Ishikawa (cell line): ENCODE measurements at regions not wholly inside any gene's neighbourhood (a gene's known extent, or its start where the extent isn't known, plus 50 kb on each side); places are given as distances from the start of the nearest gene placed in this dataset.

Experiments used
- EGR1 ChIP-seq: IDR thresholded peaks from 2 replicates; pipeline ENCODE4 v1.6.1; 2012
- EP300 ChIP-seq: IDR thresholded peaks from 2 replicates; pipeline ENCODE4 v1.6.1; 2012; ENCODE audit warnings: borderline replicate concordance
- FOXM1 ChIP-seq: IDR thresholded peaks from 2 replicates; pipeline ENCODE4 v1.6.1; 2012; ENCODE audit warnings: low read depth, borderline replicate concordance
- MAX ChIP-seq: IDR thresholded peaks from 2 replicates; pipeline ENCODE4 v1.6.1; 2012
- RAD21 ChIP-seq: IDR thresholded peaks from 2 replicates; pipeline ENCODE4 v1.6.1; 2012; ENCODE audit warnings: low read depth
- REST ChIP-seq: IDR thresholded peaks from 2 replicates; pipeline ENCODE4 v1.6.1; 2012; ENCODE audit warnings: low read depth, mild to moderate bottlenecking
- TAF1 ChIP-seq: IDR thresholded peaks from 2 replicates; pipeline ENCODE4 v1.6.1; 2012; ENCODE audit warnings: low read depth, mild to moderate bottlenecking
- USF1 ChIP-seq: IDR thresholded peaks from 2 replicates; pipeline ENCODE4 v1.6.1; 2012
- ZBTB7A ChIP-seq: IDR thresholded peaks from 2 replicates; pipeline ENCODE4 v1.6.1; 2012; ENCODE audit warnings: low read depth

- TF ChIP-seq TAF1: no peak
- no peak for TF ChIP-seq EP300
- no peak for TF ChIP-seq RAD21
- TF ChIP-seq MAX: no peak
- no peak for TF ChIP-seq FOXM1
- TF ChIP-seq USF1: no peak
- TF ChIP-seq REST: no peak
- no peak for TF ChIP-seq EGR1
- TF ChIP-seq ZBTB7A: no peak
Measured at GRCh38 chr5:17806818-17807468, 172.7 kb downstream of the TAF11L14 start.
